Kidney tubule cell (primary cell): ENCODE measurements at regions not wholly inside any gene's neighbourhood (a gene's known extent, or its start where the extent isn't known, plus 50 kb on each side); places are given as distances from the start of the nearest gene placed in this dataset.
"Not testable (repeated sequence)": the region's sequence is repeated elsewhere in the genome, so short reads cannot be mapped to it uniquely, and the experiment has no call there.

Experiments used
- DNase-seq: peaks from one replicate; pipeline ENCODE4 v3.0.0-alpha.2; 2018; ENCODE audit warnings: low spot score

GRCh38 chr20:51305316-51306052 is 237.0 kb downstream of the NFATC2 start:
- DNase-seq: no peak

- DNase-seq: no peak
Observed at GRCh38 chr20:51303731-51304670, 238.5 kb downstream of the NFATC2 start.

GRCh38 chr20:51301026-51301425 is 241.5 kb downstream of the NFATC2 start:
- DNase-seq: no peak

- DNase-seq: no peak
Observed at GRCh38 chr20:51300104-51300503, 242.4 kb downstream of the NFATC2 start.

GRCh38 chr20:51299413-51299812 is 243.1 kb downstream of the NFATC2 start:
- DNase-seq: no peak

GRCh38 chr20:51298141-51298749 is 244.3 kb downstream of the NFATC2 start:
- no peak for DNase-seq

- no peak for DNase-seq
Observed at GRCh38 chr20:51287628-51288413, 254.7 kb downstream of the NFATC2 start.

- no peak for DNase-seq
Observed at GRCh38 chr20:51286758-51287157, 255.8 kb downstream of the NFATC2 start.

- DNase-seq: no peak
Observed at GRCh38 chr20:51285684-51286083, 256.8 kb downstream of the NFATC2 start.

- no peak for DNase-seq
Observed at GRCh38 chr20:51284871-51285270, 257.6 kb downstream of the NFATC2 start.

- DNase-seq: peak; percentile 26
Observed at GRCh38 chr20:51284176-51284575, 258.3 kb downstream of the NFATC2 start.

GRCh38 chr20:51281521-51281920 is 258.6 kb upstream of the KCNG1 start:
- no peak for DNase-seq

- DNase-seq: no peak
Observed at GRCh38 chr20:51280047-51280446, 257.1 kb upstream of the KCNG1 start.

GRCh38 chr20:51277961-51278360 is 255.1 kb upstream of the KCNG1 start:
- no peak for DNase-seq

GRCh38 chr20:51276296-51276695 is 253.4 kb upstream of the KCNG1 start:
- no peak for DNase-seq

- no peak for DNase-seq
Observed at GRCh38 chr20:51275826-51276225, 252.9 kb upstream of the KCNG1 start.

- DNase-seq: no peak
Observed at GRCh38 chr20:51275181-51275580, 252.3 kb upstream of the KCNG1 start.

- no peak for DNase-seq
Observed at GRCh38 chr20:51272401-51272800, 249.5 kb upstream of the KCNG1 start.

- no peak for DNase-seq
Observed at GRCh38 chr20:51271931-51272330, 249.0 kb upstream of the KCNG1 start.

- not testable (repeated sequence) for DNase-seq
Observed at GRCh38 chr20:51271289-51271688, 248.4 kb upstream of the KCNG1 start.

- no peak for DNase-seq
Observed at GRCh38 chr20:51269671-51270070, 246.8 kb upstream of the KCNG1 start.

- no peak for DNase-seq
Observed at GRCh38 chr20:51267679-51268078, 244.8 kb upstream of the KCNG1 start.
